PC-9 (cell line): ENCODE measurements at regions not wholly inside any gene's neighbourhood (a gene's known extent, or its start where the extent isn't known, plus 50 kb on each side); places are given as distances from the start of the nearest gene placed in this dataset.
A peak's percentile ranks its signal among the peaks of the same experiment; 100 is the strongest.

Source experiments
- BruUV-seq: library from RNA; stranded (reverse); fragments of 400-500 nt; replicated peaks from 2 replicates; lab custom pipeline; 2021; lab: Mats Ljungman, UMichigan
- CTCF ChIA-PET: fragments of 300-600 bp; sonication (Branson Sonifier 250); formaldehyde crosslinking; loops from one replicate; lab custom pipeline; 2022; ENCODE audit warnings: antibody characterized with exemption; lab: Charles Lee
- POLR2A ChIA-PET: fragments of 300-600 bp; sonication (Branson Sonifier 250); formaldehyde crosslinking; loops from one replicate; lab custom pipeline; 2022; ENCODE audit warnings: antibody characterized with exemption; ENCODE audit not compliant: unreplicated experiment; lab: Charles Lee
- DNase-seq, 2 experiments: peaks; one replicate each; pipeline versions ENCODE4 v3.0.0 to v3.0.0-alpha.2; 2015 to 2022; ENCODE audit warnings: mixed read lengths in 1 of 2
- H2AFZ ChIP-seq: fragments of 200-600 bp; sonication (generic); 2 replicates; pipeline ENCODE4 v1.8.1; 2017; ENCODE audit warnings: antibody characterized with exemption
- H3F3A ChIP-seq: fragments of 200-600 bp; sonication (generic); 2 replicates; pipeline ENCODE4 v1.8.1; 2017; ENCODE audit warnings: antibody characterized with exemption, mild to moderate bottlenecking, low read depth; ENCODE audit not compliant: insufficient read depth
- H3K27ac ChIP-seq: fragments of 200-600 bp; sonication (generic); 2 replicates; pipeline ENCODE4 v1.6.1; 2016; ENCODE audit warnings: mixed run types
- H3K27me3 ChIP-seq: fragments of 200-600 bp; sonication (generic); 2 replicates; pipeline ENCODE4 v1.6.1; 2016; ENCODE audit warnings: low read depth, mixed run types; ENCODE audit not compliant: insufficient read depth
- H3K36me3 ChIP-seq: fragments of 200-600 bp; sonication (generic); 2 replicates; pipeline ENCODE4 v1.6.1; 2016; ENCODE audit warnings: low read depth, mixed run types
- H3K4me1 ChIP-seq: fragments of 200-600 bp; sonication (generic); replicated peaks from 2 replicates; pipeline ENCODE4 v1.6.1; 2016; ENCODE audit warnings: mixed run types; ENCODE audit not compliant: insufficient read depth
- H3K4me2 ChIP-seq: fragments of 200-600 bp; sonication (generic); 2 replicates; pipeline ENCODE4 v1.6.1; 2017; ENCODE audit warnings: mixed run types
- H3K4me3 ChIP-seq: fragments of 200-600 bp; sonication (generic); 2 replicates; pipeline ENCODE4 v1.6.1; 2016; ENCODE audit warnings: mixed run types
- H3K79me2 ChIP-seq: fragments of 200-600 bp; sonication (generic); 2 replicates; pipeline ENCODE4 v1.6.1; 2017; ENCODE audit warnings: low read depth, mixed run types
- H3K9me2 ChIP-seq: fragments of 200-600 bp; sonication (generic); 2 replicates; pipeline ENCODE4 v1.8.1; 2017; ENCODE audit warnings: mild to moderate bottlenecking; ENCODE audit not compliant: insufficient read depth
- H3K9me3 ChIP-seq: fragments of 200-600 bp; sonication (generic); 2 replicates; pipeline ENCODE4 v1.8.1; 2016; ENCODE audit warnings: low read depth; ENCODE audit not compliant: insufficient read depth
- H4K20me1 ChIP-seq: fragments of 200-600 bp; sonication (generic); 2 replicates; pipeline ENCODE4 v1.8.1; 2017; ENCODE audit not compliant: insufficient read depth
- EZH2 ChIP-seq: fragments of 200-600 bp; sonication (generic); IDR thresholded peaks from 2 replicates; pipeline ENCODE4 v1.8.0; 2017; ENCODE audit warnings: antibody characterized with exemption, low read depth
- intact Hi-C: fragments of 100-400 bp; cut with micrococcal nuclease; formaldehyde crosslinking; loops from one replicate; pipeline ENCODE4 v1.10.0; 2022; ENCODE audit not compliant: unreplicated experiment
- TF ChIP-seq, protein P1 (sequence below): fragments of 200-600 bp; sonication (generic); conservative IDR thresholded peaks from 2 replicates; pipeline ENCODE4 v1.6.1; 2017; ENCODE audit warnings: mixed run types, antibody characterized with exemption, mild to moderate bottlenecking, moderate library complexity

DNA sequence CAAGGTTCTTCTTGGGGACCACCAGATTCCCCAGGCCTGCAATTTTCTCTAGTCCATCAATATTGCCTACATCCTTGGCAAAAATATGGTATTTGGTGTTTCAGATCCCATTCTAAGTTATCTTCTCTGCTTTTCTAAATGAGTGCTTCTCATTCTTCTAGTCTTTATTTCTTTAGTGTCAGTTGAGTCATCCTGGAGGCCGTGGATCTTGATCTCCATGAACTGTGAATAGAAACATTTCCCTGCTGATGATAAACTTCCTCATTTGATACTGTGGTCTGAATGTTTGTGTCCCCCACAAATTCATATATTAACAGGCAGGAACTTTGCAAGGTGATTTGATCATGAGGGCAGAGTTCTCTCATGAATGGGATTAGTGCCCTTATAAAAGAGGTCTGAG, 779.3 kb downstream of the INHBA start:
- H3K4me3 ChIP-seq = 0 out of 2 replicates have a peak overlapping the region, but pooled peaks have one; percentile 1
- no TSS peak for BruUV-seq

DNA sequence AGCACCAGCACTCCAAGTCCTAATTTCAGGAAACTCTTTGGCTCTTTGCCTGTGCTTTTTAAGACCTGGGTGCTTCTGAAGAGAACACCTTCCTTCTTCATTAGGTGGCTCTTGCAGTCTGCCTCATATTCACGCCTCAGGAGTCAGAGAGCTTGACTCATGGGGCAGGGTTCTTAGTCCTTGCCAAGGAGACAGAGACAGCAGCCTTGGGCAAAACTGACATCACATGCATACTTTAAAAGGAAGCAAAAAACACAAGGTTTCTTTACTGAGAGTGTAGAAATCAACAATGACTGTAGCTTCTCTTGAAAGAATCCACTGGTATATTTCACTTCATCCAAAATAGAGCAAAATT, 780.6 kb downstream of the INHBA start:
- H3K27ac ChIP-seq = peak overlapping the region; percentile 86
- DNase-seq = peak; percentile 78 to 99
- no TSS peak for BruUV-seq

More for the DNA sequence above, 779.3 kb downstream of the INHBA start:
- Histone ChIP-seq H3F3A (peaks cover 38% of the 10 kb centered on the region), H3K9me3 (peaks cover 16% of the 10 kb centered on the region), H3K4me1 (peaks cover 47% of the 10 kb centered on the region), H3K27me3 (no peaks in the 10 kb centered on the region), H4K20me1 (no peaks in the 10 kb centered on the region), H3K9me2 (no peaks in the 10 kb centered on the region), H3K4me2 (0 out of 2 replicates have a peak overlapping the region, but pooled peaks have one; percentile 34), H3K79me2 (no peaks in the 10 kb centered on the region), H2AFZ (no peak overlapping the region), H3K36me3 (no peaks in the 10 kb centered on the region), H3K27ac (peak overlapping the region; percentile 86)
- POLR2A ChIA-PET = no interaction called here
- intact Hi-C loops = loop anchor here (2.0 kb wide), 1 partner anchor 121 kb away; no protein-coding TSS in a partner anchor
- CTCF ChIA-PET = no interaction called here
- DNase-seq = no peak
- TF ChIP-seq EZH2 = no peak
- TF ChIP-seq, protein P1, sequence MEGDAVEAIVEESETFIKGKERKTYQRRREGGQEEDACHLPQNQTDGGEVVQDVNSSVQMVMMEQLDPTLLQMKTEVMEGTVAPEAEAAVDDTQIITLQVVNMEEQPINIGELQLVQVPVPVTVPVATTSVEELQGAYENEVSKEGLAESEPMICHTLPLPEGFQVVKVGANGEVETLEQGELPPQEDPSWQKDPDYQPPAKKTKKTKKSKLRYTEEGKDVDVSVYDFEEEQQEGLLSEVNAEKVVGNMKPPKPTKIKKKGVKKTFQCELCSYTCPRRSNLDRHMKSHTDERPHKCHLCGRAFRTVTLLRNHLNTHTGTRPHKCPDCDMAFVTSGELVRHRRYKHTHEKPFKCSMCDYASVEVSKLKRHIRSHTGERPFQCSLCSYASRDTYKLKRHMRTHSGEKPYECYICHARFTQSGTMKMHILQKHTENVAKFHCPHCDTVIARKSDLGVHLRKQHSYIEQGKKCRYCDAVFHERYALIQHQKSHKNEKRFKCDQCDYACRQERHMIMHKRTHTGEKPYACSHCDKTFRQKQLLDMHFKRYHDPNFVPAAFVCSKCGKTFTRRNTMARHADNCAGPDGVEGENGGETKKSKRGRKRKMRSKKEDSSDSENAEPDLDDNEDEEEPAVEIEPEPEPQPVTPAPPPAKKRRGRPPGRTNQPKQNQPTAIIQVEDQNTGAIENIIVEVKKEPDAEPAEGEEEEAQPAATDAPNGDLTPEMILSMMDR = no peak

DNA sequence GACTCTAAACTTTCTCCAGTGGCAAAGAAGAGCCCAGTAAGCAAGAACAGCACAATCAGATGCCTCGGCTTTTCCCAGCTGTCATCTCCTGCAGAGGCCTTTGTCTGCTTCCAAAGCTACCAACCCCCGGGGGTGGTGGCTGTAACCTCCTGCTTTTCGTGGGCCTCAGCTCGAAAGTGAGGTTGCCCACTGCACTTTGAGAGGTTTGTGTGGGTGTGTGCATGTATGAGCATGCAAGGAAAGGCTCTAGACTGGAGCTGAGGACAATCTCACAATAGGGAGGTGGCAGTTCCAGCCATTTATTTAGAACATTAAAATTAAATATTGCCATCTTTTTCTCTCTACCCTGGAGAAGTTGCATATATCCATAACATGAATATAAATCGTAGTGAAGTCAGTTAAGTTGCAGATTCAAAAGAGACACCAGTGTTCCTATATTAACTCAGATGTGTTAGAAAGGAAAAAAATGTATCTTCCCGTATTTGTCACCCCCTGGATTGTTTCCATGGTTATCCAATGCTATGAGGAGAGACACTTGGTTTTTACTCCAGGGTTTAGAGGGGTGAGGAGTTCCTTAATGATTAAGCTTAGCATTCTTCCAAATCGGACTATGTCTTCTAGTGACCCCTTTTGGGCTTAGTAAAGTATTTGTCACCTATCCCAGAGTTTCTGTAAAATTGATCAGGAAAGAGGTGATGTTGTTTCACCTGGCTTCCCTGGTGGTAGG, 781.1 kb downstream of the INHBA start:
- TF ChIP-seq EZH2 = no peak
- TF ChIP-seq, protein P1 = no peak
- H3K9me2 ChIP-seq = no peaks in the 10 kb centered on the region
- H3K4me2 ChIP-seq = peak overlapping the region; percentile 34
- H3K27ac ChIP-seq = peak overlapping the region; percentile 86
- peaks cover 53% of the 10 kb centered on the region for H3K4me1 ChIP-seq
- H3K79me2 ChIP-seq = no peaks in the 10 kb centered on the region
- H3K9me3 ChIP-seq = peaks cover 17% of the 10 kb centered on the region
- H3K27me3 ChIP-seq = no peaks in the 10 kb centered on the region
- CTCF ChIA-PET = interaction anchor here (1.4 kb wide), 1 partner anchor 81 kb away, joined by 12 read pairs; no protein-coding TSS in a partner anchor
- no peak overlapping the region for H3K4me3 ChIP-seq
- no peak overlapping the region for H2AFZ ChIP-seq
- POLR2A ChIA-PET = interaction anchor here (0.5 to 1.1 kb wide), 8 partner anchors 53 to 783 kb away, joined by 3 to 7 read pairs (median 3); no protein-coding TSS in a partner anchor
- H4K20me1 ChIP-seq = no peaks in the 10 kb centered on the region
- intact Hi-C loops = loop anchor here (1.0 to 2.0 kb wide), 6 partner anchors 56 to 780 kb away; no protein-coding TSS in a partner anchor
- H3K36me3 ChIP-seq = no peaks in the 10 kb centered on the region
- DNase-seq = no peak
- peaks cover 42% of the 10 kb centered on the region for H3F3A ChIP-seq
- TSS peak; percentile 83 for BruUV-seq

More for the DNA sequence above, 780.6 kb downstream of the INHBA start:
- H3K9me3 ChIP-seq = peaks cover 14% of the 10 kb centered on the region
- H3F3A ChIP-seq = peaks cover 42% of the 10 kb centered on the region
- H4K20me1 ChIP-seq = no peaks in the 10 kb centered on the region
- peak overlapping the region; percentile 28; the same call in 1 of the 2 replicates for H2AFZ ChIP-seq
- TF ChIP-seq EZH2 = no peak
- TF ChIP-seq, protein P1 = no peak
- H3K9me2 ChIP-seq = no peaks in the 10 kb centered on the region
- H3K4me2 ChIP-seq = peak overlapping the region; percentile 34
- peaks cover 53% of the 10 kb centered on the region for H3K4me1 ChIP-seq
- no peaks in the 10 kb centered on the region for H3K79me2 ChIP-seq
- intact Hi-C loops = loop anchor here (1.0 to 2.0 kb wide), 6 partner anchors 55 to 779 kb away; no protein-coding TSS in a partner anchor
- no peaks in the 10 kb centered on the region for H3K36me3 ChIP-seq
- H3K27me3 ChIP-seq = no peaks in the 10 kb centered on the region
- H3K4me3 ChIP-seq = 0 out of 2 replicates have a peak overlapping the region, but pooled peaks have one; percentile 6
- ChIA-PET POLR2A (interaction anchor here (0.5 to 1.1 kb wide), 11 partner anchors 22 to 797 kb away, joined by 3 to 15 read pairs (median 4); no protein-coding TSS in a partner anchor), CTCF (interaction anchor here (0.8 to 1.4 kb wide), 2 partner anchors 81 to 115 kb away, joined by 5 to 12 read pairs; no protein-coding TSS in a partner anchor)
